HEK293 (cell line): ENCODE measurements at regions not wholly inside any gene's neighbourhood (a gene's known extent, or its start where the extent isn't known, plus 50 kb on each side); places are given as distances from the start of the nearest gene placed in this dataset.

ENCODE experiments used
- ZIC2 ChIP-seq: fragments of 450-650 bp; formaldehyde crosslinking; IDR thresholded peaks from 2 replicates; pipeline ENCODE4 v1.5.1; 2016; ENCODE audit warnings: missing biosample characterization, missing genetic modification characterization
- ZNF133 ChIP-seq: fragments of 450-650 bp; formaldehyde crosslinking; IDR thresholded peaks from 2 replicates; pipeline ENCODE4 v1.5.1; 2016; ENCODE audit warnings: missing biosample characterization, missing genetic modification characterization
- ZNF830 ChIP-seq: fragments of 450-650 bp; IDR thresholded peaks from 2 replicates; pipeline ENCODE4 v1.5.0; 2018; ENCODE audit warnings: missing biosample characterization, missing genetic modification characterization, low read depth, mild to moderate bottlenecking, moderate library complexity
- TF ChIP-seq, protein P1 (sequence below): fragments of 450-650 bp; formaldehyde crosslinking; IDR thresholded peaks from 2 replicates; pipeline ENCODE4 v1.5.1; 2016; ENCODE audit warnings: missing biosample characterization, missing genetic modification characterization
- TF ChIP-seq, protein P2 (sequence below): fragments of 450-650 bp; formaldehyde crosslinking; IDR thresholded peaks from 2 replicates; pipeline ENCODE4 v1.5.1; 2017; ENCODE audit warnings: missing biosample characterization, missing genetic modification characterization
- TF ChIP-seq, protein P3 (sequence below): fragments of 450-650 bp; formaldehyde crosslinking; IDR thresholded peaks from 2 replicates; pipeline ENCODE4 v1.5.1; 2016; ENCODE audit warnings: missing biosample characterization, missing genetic modification characterization

DNA sequence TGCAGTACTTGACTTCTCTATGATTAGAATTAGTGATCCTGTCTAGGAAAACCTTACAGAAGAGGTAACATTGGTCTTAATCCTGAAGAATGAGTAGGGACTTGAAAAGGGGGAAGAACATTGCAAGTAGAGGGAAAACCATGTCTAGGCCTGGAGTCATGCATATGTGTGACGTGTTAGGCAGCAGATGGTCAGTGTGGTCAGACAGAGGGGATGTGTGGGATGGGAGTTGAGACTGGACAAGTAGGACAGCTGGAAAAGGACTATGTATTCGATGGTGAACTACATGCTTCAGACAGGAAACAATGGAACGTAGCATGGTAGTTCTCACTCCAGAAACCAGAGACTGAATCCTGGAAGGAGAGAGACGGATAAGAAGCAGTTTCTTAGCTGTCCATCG is 235.6 kb upstream of the LRTM1 start:
- TF ChIP-seq ZNF830 (tag by site-specific recombination) (no peak), ZNF133 (tag by site-specific recombination) (no peak), ZIC2 (tag by site-specific recombination) (no peak)
- TF ChIP-seq, protein P1, sequence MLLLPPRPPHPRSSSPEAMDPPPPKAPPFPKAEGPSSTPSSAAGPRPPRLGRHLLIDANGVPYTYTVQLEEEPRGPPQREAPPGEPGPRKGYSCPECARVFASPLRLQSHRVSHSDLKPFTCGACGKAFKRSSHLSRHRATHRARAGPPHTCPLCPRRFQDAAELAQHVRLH (tag by site-specific recombination): no peak
- TF ChIP-seq, protein P2, sequence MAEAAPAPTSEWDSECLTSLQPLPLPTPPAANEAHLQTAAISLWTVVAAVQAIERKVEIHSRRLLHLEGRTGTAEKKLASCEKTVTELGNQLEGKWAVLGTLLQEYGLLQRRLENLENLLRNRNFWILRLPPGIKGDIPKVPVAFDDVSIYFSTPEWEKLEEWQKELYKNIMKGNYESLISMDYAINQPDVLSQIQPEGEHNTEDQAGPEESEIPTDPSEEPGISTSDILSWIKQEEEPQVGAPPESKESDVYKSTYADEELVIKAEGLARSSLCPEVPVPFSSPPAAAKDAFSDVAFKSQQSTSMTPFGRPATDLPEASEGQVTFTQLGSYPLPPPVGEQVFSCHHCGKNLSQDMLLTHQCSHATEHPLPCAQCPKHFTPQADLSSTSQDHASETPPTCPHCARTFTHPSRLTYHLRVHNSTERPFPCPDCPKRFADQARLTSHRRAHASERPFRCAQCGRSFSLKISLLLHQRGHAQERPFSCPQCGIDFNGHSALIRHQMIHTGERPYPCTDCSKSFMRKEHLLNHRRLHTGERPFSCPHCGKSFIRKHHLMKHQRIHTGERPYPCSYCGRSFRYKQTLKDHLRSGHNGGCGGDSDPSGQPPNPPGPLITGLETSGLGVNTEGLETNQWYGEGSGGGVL (tag by site-specific recombination): no peak
- TF ChIP-seq, protein P3, sequence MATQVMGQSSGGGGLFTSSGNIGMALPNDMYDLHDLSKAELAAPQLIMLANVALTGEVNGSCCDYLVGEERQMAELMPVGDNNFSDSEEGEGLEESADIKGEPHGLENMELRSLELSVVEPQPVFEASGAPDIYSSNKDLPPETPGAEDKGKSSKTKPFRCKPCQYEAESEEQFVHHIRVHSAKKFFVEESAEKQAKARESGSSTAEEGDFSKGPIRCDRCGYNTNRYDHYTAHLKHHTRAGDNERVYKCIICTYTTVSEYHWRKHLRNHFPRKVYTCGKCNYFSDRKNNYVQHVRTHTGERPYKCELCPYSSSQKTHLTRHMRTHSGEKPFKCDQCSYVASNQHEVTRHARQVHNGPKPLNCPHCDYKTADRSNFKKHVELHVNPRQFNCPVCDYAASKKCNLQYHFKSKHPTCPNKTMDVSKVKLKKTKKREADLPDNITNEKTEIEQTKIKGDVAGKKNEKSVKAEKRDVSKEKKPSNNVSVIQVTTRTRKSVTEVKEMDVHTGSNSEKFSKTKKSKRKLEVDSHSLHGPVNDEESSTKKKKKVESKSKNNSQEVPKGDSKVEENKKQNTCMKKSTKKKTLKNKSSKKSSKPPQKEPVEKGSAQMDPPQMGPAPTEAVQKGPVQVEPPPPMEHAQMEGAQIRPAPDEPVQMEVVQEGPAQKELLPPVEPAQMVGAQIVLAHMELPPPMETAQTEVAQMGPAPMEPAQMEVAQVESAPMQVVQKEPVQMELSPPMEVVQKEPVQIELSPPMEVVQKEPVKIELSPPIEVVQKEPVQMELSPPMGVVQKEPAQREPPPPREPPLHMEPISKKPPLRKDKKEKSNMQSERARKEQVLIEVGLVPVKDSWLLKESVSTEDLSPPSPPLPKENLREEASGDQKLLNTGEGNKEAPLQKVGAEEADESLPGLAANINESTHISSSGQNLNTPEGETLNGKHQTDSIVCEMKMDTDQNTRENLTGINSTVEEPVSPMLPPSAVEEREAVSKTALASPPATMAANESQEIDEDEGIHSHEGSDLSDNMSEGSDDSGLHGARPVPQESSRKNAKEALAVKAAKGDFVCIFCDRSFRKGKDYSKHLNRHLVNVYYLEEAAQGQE (tag by site-specific recombination): no peak
